NAMALWA (cell line): ENCODE measurements at regions not wholly inside any gene's neighbourhood (a gene's known extent, or its start where the extent isn't known, plus 50 kb on each side); places are given as distances from the start of the nearest gene placed in this dataset.

ENCODE experiments used
- DNase-seq: peaks from one replicate; pipeline ENCODE4 v3.0.0-alpha.2; 2015; ENCODE audit warnings: low spot score

DNA sequence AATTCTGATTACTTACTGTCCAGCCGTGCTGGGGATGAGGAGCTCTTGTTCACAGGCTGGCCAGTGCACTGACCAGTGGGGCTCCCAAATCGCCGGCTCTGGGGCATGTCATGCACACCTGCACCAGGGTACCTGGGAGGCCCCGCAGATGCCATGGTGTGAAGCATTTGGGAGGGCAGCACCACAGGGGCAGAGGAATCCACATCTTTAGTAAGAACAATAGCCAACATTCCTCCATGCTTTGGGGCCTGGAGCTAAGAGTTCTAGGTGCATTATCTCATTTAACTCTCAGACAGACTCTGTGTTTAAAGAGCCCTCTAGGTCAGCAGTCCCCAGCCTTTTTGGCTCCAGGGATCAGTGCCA, 104.2 kb downstream of the ACKR3 start:
- DNase-seq: no peak

DNA sequence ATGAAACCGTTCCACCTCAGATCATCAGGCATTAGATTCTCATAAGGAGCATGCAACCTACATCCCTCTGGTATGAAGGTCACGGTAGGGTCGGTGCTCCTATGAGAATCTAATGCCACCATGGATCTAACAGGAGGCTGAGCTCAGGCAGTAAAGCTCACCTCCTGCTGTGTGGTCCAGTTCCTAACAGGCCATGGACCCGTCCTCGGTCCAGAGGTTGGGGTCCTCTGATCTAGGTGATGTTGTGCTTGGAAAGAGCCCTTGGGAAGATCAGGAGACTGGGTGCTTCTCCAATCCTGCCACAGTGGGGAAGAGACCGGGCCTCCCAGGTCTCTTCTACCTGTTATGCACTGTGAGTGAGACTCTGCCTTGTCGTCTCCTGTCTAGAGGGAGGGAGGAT, 104.6 kb downstream of the ACKR3 start:
- no peak for DNase-seq

DNA sequence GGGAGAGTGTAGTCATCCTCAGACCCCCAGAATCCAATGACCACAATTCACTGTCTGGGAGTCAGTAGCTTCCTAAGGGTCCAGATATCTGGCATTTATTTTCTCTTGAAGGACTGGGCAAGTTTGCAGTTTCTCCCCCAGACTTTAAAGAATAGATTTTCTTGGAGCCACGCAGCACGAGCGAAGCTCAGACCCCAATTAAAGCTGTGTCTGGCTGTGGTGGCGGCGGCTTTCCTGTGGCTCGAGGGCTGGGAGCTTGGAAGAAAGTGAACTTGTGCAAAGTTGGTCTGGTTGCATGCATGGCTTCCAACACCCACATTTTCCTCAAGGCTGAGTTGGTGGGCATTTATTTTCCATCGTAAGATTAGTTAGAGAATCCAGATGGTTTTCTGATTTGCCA, 105.0 kb downstream of the ACKR3 start:
- no peak for DNase-seq

DNA sequence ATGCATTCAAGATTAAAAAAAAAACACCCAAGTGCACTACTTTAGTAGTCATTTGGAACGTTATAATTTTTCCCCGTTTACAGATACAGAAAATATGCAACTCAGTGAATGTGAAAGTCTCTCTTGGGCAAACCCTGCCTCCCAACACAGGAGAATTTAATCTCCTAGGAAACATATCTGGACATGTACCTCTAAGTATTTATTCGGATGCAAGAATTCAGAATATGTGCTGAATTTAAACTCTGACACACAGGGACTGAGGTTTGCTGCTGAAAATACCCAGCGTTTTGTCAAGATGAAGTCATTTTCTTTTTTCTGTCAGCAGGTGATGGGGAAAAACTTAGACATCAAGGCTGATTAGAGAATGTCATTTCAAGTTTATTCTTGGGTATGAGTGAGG, 105.4 kb downstream of the ACKR3 start:
- DNase-seq: no peak

DNA sequence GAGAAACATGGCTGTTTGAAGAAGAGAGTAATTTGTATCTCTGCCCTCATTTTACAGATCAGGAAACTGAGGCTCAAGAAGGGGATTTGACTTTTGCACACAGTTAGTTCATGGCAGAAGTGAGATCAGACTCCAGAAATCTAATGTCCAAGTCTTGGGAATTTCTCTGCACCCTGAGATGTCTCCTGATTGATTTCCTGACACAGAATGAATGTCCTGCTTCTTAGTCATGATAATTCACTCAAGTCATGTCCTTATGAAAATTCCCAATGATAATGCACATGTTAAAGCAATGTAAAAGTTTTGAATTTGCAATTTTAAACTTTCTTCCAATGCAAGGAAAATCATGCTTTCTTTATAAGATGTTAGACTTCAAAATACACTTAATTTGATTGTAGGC, 105.9 kb downstream of the ACKR3 start:
- DNase-seq: no peak

DNA sequence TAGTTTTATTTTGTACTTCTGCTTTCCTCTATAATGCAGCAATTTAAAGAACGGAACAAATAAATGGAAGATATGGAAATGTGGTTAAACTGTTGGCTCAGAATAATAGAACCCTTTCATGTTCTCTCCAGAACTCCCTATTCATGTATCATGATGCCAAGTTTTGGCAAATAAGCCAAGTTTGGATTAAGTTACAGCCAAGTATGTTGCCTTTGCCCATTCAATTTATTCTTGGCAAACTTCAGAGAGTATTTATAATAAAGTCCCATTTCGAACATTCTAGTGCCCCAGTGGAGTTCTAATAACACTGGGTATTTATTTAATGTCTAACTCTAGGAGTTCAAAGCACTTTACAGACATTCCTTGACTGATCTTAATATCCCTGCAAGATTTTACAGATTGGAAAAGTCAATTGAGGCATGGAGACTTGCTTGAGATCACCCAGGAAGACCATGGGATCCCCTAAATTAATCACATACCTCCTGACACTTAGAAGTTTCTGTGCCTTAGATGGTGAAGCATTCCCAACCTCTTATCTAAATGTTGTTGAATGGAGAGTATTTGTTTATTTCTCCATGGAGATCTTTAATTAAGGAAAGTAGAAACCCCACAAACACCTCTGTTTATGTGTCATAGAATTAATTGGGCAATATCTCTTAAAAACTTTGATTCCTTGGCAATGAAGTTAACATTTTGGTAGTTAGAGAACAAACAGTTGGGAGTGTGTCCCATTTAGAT, 106.7 kb downstream of the ACKR3 start:
- DNase-seq: no peak

DNA sequence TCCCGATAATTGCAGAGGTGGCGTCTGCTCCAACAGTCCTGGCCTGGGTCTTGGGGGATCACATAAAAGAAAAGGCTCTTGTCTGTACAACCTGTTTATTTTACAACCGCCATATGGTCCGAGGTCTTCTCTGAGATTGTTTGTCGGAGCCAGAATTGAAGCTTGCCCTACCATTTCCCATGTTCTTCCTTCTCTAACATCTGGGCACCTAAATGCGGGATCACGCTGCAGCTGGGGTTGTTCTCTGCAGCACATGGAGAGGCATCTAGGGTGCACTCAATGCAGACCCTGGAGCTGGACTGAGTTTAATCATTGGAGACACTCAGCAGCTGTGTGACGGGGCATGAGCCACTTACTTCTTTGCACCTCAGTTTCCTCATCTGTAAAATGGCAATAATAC, 107.7 kb downstream of the ACKR3 start:
- DNase-seq: no peak

DNA sequence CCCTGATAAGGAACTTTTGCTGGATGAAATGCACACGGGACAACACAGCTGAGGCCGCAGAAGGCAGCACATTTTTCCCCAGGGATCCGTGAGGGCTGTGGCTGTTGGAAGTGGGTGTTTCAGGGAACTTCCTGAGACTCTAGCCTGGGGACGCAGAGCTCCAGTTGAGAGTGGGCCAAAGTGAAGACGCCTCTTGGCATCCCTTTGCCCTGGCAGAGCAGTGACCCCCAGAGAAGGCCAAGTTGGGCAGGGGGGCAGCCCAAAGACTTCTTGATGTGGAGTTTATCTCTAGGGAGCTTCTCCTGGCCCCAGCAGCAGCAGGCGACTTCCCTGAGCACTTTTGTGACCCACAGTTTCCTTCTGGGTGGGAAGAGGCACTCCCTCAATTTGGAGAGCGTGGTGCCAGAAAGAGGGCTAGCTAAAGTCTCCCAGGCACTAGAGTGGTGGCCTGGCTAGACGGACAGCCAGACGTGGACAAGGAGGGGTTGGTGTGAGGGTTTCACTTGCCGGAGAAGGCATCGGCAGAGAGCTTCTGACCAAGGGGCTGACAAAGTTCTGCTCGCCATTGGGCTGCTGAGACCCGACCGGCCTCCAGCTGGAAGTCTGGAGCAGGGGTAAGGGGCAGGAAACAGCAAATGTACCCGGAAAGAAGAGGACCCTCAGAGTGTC, 108.8 kb downstream of the ACKR3 start:
- no peak for DNase-seq

DNA sequence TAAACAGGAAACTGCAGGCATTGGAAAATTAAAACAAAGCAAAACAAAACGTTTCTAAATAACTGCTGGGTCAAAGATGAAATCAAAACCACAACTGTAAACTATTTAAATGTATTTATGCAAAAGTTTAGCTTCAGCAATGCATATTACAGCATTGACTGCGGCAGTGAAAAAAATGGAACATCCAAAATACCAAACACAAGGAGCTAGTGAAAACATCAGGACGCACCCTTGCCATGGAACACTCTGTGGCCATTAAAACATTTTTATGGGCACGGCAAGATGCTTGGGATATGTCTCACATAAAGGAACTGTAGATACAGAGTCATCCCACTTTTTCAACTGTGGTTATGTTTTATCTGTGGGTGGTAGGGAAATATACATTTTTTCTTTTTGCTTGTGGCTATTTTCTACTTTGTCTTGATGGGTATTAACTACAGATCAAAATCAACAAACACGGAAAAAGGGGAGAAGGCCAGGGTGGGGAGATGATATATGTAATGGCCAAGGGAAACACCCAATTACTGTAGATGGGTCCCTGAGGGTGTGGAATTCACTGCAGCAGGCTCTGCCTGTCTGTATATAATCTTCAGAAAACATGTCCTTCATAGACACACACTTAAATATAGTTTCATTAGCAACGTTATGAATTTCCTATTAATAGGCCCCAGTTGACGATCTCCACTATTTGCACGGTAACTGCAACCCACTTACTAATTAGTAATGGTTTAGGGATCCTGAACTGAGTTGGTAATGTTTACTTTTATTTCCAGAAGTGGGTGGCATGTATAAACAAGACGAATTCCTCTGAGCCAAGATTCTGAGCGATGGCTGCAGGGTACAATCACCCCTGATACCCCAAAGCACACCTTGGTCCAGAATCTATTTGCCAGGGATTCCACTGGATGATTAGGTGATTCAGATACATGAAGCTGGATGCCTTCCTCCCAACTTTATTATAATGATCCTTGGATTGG, 110.5 kb downstream of the ACKR3 start:
- no peak for DNase-seq

DNA sequence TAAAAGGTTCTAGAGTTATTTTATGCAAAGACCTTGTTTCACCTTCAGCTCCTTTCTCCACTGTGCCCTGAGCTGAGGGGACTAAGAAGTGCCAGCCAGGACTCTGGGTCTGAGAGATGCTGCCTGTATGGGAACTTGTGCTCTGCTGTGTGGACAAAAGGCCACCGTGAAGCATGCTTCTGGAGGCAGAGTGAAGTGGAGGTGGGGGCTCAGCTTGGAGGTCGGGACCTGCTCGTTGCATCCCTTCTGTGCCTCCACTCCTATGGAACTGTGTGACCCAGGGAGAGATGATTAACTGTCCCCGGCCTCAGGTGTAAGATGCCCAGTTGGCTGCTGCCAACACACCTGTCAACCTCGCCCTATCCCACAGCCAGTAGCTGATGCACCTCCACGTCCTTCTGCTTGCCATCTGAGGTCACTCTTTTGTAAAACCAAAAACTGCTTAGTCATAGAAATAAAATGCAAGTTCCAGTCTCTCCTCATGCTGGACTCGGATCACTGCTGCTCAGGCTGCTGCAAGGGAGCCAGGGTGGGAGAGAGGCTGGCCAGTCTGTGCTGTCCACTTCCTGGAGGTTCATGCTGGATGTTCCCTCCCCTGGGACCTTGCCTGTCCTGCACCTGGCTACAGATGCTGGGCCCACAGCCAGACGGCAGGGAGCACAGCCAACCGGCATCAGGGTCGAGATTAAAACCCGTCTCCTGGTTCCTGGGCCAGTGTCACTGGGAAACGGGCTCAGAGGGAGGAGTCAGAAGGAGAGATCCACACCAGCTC, 113.2 kb downstream of the ACKR3 start:
- DNase-seq: no peak

DNA sequence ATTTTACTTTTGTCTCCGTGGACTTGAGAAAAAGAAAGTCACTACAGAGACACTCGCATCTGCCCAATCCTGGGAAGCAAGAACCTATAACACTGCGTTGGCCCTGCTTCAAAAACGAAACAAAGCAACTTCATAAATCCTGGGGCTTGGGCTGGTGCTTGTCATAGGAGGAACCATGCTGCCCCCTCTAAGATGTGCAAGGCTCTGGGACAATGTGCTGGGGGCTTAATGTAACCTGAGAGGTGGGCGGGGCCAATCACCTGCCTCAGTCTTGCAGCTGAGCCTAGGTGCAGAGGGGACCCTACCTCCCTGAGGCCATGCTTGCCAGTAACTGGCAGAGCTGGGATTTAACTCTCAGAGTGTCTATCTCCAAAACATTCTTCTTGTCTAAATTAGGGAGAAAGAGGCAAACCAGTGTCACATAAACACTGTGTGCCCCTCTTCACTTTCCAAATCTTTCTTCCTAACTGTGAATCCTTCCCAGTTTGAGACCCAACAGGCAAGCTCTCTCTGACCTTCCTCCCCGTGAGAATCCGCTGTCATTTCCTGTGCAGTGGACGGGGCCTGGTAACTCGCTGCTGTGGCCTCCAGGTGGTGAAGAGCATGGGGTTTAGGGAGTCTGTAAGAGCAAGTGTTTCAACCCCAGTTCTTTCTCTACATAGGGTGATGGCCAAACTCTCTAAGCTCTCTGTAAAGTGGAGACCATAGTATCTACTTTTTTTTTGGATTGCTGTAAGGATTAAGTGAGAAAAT, 115.1 kb downstream of the ACKR3 start:
- DNase-seq: no peak

DNA sequence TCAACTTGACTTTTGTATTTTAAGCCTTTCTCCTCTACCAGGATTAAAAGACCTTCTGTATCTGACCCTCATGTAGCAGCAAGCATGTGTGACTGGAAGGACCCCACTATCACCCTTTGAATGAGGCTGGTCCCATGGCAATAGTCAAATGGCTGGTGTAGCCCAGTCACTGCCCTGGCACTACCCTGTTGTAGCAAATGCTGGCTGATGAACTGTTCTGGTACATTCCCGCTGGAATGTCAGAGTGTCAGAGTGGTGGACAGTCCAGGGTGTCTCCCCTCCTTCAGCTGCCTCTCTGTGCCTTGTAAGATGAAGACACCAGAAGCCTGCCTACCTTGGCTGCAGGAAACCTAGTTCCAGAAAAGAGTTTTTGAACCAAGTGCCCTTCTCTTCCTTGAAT, 115.7 kb downstream of the ACKR3 start:
- no peak for DNase-seq

DNA sequence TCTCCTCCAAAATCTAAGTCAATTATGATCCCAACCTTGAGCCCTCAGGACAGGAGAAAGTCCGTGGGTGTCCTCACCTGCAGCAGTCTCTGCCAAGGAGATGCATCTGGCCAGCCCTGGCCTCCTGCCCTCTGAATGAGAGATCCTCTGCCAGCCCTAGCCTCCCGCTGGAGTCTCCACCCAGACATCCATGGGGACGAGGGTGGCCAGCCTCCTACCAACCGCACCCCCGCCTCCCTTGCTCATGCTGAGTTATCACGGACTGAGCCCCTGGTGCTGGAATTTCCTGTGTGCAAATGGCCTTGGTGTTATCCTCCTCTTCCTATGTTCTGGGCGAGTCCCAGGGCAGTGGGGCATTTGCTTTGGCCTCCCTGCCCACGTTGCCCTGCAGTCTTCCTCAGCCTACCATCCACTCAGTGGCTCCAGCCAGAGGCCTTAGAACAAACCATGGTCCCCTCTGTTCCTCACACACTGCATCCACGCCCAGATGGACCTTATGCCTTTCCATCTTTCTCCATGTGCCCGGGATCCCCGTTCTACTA, 116.4 kb downstream of the ACKR3 start:
- no peak for DNase-seq

DNA sequence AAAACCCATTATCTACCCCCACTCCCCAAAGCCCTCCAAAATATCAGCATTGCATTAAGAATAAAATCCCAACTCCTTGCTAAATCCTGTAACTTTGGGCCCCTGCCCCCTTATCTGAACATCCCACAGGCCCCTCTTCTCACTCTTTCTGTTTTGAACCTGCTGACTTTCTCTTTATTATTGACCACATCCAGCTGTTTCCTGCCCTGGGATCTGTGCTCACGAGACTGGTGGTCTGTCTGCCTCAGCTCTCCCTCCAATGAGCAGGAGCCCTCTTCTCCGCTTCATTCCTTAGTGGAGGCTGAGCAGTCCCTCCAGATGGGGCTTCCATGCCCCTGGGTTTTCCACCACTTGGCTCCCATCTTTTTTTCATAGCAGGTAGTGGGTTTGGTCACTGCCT, 116.9 kb downstream of the ACKR3 start:
- DNase-seq: no peak

DNA sequence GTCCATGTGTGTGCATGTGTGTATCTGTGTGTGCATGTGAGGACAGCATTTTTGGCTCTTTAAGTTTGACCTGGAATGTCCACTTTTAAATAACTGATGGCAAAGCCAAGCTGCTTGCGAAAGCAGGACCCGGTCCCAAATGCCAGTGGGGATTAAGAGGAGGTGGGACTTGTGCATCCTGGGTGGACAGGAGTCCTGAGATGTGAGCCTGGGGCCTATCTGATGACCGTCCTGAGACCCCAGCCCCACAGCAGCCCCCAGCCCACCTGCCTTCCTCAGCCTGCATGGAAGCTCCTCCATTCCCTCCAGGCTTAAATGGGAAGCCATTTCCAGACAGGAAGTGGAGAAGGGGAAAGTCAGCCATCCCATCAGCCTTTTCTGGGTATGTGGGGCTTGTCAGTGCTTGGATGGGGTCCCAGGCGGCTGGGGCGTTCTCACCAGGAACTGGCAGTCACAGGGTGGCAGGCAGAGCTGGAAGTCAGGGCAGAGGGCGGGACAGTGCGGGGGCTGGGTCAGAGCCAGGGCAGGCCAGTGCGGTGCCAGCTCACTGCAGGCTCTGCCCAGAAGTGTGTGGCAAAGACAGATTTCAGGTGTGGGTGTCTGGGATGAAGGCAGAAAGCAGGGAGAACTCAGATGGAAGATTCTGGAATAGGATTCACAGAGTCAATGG, 117.8 kb downstream of the ACKR3 start:
- DNase-seq: no peak

DNA sequence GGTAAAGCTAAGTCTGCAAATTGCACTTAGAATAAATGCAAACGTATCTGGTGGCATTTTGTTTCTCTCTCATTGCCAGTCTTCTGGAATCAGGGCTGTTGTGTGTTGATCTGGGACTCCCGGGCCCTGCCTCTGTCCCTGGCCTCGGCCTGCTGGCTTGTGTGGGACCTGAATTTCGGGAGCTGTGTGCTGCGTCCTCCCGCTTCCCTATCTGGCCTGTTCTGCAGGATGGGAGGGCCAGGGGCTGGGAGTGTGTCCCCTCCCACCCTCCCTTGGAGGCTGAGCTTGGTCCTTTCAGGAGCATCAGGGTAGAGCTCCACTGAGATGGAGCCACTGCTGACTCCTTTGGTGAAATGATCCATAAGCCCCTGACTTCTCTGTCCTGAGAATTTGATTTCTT, 118.5 kb downstream of the ACKR3 start:
- DNase-seq: no peak

DNA sequence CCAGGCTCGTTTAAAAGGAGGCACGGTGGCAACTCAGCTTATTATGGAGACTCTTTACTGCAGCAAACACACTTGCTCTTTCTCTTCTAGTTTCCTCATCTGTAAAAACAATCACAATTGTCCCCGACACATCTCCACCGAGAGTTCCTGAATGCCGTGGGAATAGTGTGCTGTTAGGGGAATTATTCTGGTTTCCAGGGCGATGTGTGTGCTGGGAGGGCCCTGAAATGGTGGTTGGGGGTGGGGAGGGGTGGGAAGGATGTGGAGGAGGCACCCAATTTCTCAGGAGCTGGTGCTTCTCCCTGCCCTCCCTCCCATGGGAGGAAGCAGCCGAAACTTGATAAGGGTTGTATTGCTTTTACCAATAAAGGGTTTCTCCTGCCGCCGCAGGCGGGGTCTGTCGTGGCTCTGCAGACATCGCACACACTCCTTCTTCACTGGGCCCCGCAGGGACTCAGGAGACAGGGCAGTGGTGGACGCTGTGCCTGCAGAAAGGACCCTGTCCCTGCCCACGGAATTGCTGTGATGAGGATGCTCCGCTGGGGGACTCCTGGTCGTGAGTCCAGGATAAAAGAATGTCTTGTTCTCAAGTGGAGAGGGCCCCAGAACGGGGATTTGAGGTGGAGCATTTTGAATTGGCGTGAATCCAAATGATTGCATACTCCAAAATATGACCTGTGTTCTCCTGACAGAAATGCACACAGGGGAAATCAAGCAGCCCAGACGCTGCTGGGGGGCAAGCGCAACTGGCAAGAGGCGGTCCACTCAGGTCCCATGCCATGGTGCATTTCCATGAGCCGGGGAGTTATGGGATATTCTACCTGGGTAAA, 119.2 kb downstream of the ACKR3 start:
- no peak for DNase-seq

DNA sequence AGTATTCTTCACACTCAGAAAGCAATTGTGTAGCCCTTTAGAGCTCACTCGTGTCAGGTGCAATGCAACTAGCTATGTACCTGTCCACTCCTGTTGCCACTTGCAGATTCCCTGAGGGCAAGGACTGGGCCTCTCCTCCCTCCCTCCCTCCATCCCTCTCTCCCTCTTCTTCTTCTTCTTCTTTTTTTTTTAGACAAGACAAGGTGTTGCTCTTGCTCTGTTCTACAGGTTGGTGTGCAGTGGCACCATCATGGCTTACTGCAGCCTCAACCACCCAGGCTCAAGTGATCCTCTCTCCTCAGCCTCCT, 119.7 kb downstream of the ACKR3 start:
- DNase-seq: no peak

DNA sequence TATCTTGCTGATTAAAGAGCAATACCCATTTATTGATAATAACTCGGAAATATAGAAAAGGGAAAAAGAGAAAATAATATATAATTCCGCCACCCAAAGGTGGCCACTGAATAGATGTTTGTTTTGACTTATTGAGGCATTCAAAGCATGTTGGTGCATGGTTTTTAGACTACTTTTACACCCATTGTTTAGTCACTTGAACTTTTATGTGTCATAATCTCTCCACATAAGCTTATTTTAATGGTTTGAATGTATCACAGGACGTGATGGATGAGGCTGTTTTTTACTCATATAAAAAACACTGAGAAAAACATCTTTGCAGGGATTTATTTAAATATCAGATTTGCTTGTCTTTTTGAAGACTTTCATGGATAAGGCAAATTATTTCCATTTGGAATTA, 120.4 kb downstream of the ACKR3 start:
- DNase-seq: no peak

DNA sequence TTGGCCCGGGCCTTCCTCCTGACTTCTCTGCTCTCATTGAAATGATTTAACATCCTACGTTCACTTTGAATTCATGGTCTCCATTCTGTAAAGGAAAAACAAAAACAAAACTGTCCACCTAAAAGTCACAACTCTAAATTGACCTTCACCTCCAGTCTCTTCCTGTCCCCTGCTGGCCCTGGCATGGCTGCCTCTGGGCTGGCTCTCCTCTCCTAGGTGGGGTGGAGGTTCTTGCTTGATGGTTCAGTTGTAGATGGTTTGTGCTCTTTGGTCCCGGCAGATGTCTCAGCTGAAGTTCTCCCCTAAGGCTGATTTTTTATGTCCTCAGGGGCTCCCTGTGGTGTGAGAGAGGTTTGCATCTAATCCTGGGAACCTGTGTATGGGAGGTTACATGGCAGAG, 121.1 kb downstream of the ACKR3 start:
- no peak for DNase-seq
